Epithelial cell of prostate (primary cell): ENCODE measurements at regions not wholly inside any gene's neighbourhood (a gene's known extent, or its start where the extent isn't known, plus 50 kb on each side); places are given as distances from the start of the nearest gene placed in this dataset.
A peak's percentile ranks its signal among the peaks of the same experiment; 100 is the strongest.

Experiments used
- DNase-seq: peaks from one replicate; pipeline ENCODE4 v3.0.0-alpha.2; 2011; ENCODE audit warnings: low read depth, low spot score
- H3K27ac ChIP-seq: fragments of 450-650 bp; 2 replicates; pipeline ENCODE4 v1.5.1; 2017; ENCODE audit warnings: mild to moderate bottlenecking

DNA sequence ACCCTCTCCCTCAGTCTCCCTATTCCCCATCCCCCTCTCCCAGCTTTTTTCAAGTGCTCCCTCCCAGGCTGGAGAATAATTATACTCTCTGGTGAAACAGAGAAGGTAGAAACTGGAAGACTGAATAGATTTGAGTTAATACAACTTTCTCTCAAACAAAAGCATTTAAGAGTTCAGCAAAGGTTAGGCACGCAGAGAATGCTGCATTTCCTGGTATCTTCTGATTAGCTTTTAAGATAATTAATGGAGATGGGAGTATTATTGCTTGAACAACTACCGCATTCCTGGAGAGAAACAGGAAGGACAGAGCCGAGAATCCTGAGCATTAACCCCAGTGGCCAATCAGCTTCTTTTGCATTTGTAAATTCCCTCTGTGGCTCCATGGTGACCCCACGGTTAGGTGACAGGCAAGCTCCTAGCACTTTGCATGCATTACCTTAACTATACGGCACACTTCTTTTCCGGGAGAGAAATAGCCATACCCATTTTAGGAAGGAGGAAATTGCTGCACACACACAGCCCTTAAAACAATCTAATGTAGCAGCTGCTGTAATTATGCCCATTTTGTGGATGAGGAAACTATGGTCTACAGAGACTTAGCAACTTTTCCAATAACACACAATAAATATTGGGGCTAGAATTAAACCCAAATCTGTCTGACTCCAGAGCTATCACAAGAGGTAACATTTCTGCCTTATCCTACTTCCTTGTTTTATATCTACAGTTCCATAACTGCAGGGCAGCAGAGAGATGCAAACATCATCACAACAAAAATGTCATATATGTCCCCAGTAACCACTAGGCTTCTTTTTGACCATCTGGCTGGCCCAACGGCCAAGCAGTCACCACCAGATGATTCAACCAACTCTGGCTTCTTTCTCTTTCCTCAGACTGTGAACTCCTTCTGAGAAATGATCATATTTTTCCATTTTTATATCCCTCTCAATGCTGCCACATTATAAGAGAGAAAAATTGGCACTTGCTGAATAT, 169.9 kb downstream of the CD24 start:
- H3K27ac ChIP-seq, result no peak overlapping the region
- no peak for DNase-seq

GRCh38 chr6:106803188-106803587, 171.3 kb downstream of the CD24 start:
- DNase-seq, result no peak
- H3K27ac ChIP-seq, result no peak overlapping the region

- DNase-seq, result no peak
- no peak overlapping the region for H3K27ac ChIP-seq
Observed at GRCh38 chr6:106802139-106802538, 172.4 kb downstream of the CD24 start.

DNA sequence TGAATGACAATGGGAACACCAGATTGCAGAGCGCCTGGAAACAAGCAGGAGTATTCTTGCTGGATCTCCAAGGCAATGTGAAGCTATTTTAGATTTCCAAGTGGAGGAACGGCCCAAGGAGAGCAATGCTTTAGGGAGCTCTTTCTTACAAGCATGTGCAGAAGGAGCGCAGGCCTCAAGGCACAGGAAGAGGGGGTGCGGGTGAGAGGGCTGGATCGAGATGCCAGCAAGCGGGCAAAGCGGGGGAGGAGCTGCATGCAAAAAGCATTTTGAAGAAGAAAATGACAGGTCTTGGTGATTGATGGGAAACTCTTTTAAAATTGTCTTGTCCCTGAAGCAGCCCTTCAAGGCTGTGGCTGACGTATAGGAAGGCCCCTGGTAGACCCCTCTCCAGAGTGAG, 171.9 kb downstream of the QRSL1 start:
- no peak overlapping the region for H3K27ac ChIP-seq
- no peak for DNase-seq

GRCh38 chr6:106800379-106800778, 171.0 kb downstream of the QRSL1 start:
- no peak for DNase-seq
- peak overlapping the region; percentile 85 for H3K27ac ChIP-seq

GRCh38 chr6:106799031-106799894, 169.9 kb downstream of the QRSL1 start:
- peak overlapping the region; percentile 85 for H3K27ac ChIP-seq
- DNase-seq, result peak; percentile 87

DNA sequence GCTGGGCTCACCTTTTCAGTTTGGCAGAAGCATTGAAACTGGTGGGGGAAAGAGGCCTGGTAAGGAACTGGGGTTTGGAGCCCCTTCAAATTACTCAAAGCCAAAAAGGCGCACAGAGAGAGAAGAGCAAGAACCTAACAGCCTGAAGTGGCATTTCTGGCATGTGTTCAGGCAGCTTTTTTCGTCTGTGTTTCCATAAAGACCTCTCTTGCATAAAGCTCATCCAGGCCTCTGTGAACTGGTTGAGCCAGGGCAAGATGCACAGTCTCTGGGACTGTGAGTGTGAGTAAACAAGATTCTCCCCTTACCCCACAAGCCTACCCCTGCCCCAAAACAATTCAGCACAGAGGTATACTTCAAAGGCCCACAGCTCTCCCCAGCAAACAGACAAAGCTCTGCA, 167.8 kb downstream of the QRSL1 start:
- H3K27ac ChIP-seq, result peak overlapping the region; percentile 85

GRCh38 chr6:106796781-106797180, 167.4 kb downstream of the QRSL1 start:
- peak overlapping the region; percentile 85 for H3K27ac ChIP-seq
- no peak for DNase-seq

More for the DNA sequence above, 167.8 kb downstream of the QRSL1 start:
- DNase-seq, result no peak

DNA sequence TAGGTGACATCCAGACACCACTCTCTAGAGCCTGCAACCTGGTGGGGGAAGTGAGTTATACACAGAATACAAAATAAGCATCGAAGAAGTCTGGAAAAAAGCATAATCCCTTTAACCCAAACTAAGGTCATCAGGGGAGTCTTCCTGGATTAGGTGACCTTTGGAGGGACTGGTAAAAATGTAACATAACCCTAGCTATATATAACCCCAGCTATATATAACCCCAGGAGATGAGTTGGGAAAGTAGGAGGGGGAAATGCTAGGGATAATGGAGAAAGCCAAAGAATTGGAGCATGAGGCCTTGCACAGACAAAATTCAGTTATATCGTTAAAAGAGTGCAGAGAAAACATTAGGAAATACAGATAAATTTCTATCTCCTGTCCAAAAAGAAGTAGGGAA, 164.8 kb downstream of the QRSL1 start:
- DNase-seq, result no peak
- H3K27ac ChIP-seq, result no peak overlapping the region

- H3K27ac ChIP-seq, result no peak overlapping the region
- no peak for DNase-seq
Observed at GRCh38 chr6:106792536-106793236, 163.3 kb downstream of the QRSL1 start.

- no peak for DNase-seq
Observed at GRCh38 chr6:106790935-106791334, 161.6 kb downstream of the QRSL1 start.

DNA sequence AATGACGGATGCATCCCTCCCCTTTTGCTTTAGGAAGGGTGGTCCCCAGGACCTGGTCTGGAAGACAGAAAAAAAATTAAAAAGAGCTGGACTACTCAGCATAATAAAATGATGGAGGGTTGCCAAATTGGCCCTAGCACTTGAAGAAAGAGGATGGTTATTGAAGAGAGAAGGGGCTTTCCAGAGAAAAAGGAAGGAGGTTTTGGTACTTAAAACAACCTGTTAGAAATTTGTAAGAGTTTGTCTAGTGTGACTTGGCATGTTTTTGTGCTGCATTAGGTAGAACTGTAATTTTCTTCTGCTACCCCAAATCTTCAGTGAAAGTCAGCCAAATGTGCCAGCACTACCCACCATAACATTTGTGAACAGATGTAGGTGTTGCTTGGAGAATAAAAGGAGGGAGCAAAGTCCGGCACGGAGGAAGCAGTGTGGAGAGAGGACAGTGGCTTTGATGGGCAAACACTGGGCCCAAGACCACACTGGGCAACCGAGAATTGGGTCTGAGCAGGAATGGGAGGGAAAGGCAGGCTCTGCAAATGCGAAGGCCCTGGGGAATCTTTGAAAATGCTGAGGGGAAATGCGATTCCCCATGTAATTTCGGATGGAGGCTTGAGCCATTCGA, 160.9 kb downstream of the QRSL1 start:
- no peak for DNase-seq
- no peak overlapping the region for H3K27ac ChIP-seq

More at GRCh38 chr6:106790935-106791334, 161.6 kb downstream of the QRSL1 start:
- no peak overlapping the region for H3K27ac ChIP-seq

DNA sequence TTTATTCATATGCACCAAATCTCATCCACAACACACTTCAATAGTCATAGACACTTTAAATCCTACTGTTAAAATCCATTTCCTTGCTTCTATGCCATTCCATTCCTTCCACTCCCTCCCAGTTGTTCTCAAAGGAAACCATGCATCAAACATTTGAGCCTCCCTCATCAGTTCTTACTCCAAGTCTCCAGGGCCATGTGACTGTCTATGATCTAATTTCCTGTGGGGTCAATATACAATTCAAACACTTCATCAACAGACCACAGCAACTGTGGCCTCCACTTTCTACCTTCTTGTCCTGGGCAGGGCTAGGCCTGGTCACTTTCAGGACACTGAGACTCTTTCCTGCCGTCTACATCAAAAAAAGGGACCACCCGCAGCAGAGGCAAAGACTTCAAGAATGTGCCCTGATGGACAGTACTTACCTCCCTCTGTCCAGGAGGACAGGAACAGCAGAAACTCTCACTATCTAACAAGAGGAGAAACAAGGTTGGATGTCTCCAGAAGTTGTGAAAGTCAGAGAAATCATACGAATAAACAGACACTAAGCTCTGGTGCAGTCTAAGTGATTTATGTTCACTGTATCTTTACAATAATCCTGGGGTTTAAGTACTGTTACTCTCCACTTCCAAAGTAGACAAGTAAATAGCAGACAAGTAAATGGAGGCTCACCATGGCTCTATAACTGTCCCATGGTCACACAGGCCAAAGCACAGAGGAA, 160.2 kb downstream of the QRSL1 start:
- H3K27ac ChIP-seq, result no peak overlapping the region
- DNase-seq, result no peak

DNA sequence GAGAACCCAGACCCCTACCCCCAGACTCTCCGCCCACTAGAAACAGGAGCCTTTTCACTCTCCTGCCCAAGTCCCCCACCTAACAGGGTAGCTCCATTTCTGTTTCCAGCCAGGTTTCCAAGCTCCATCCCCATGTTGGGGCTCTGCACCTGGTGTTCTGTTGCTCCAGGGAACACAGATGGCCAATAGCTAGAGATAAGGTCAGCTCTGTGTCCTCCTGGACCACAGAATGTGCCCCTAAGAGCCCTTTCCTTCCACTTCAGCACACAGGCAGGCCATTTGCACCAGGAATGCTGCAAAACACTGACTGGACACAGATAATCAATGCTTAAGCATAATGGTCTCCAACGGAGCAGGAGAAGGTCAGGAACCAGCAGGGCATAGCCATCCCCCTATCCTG, 159.4 kb downstream of the QRSL1 start:
- no peak overlapping the region for H3K27ac ChIP-seq
- no peak for DNase-seq

GRCh38 chr6:106787327-106788196, 158.2 kb downstream of the QRSL1 start:
- DNase-seq, result no peak

GRCh38 chr6:106785298-106785697, 155.9 kb downstream of the QRSL1 start:
- H3K27ac ChIP-seq, result no peak overlapping the region
- no peak for DNase-seq

More at GRCh38 chr6:106787327-106788196, 158.2 kb downstream of the QRSL1 start:
- no peak overlapping the region for H3K27ac ChIP-seq

DNA sequence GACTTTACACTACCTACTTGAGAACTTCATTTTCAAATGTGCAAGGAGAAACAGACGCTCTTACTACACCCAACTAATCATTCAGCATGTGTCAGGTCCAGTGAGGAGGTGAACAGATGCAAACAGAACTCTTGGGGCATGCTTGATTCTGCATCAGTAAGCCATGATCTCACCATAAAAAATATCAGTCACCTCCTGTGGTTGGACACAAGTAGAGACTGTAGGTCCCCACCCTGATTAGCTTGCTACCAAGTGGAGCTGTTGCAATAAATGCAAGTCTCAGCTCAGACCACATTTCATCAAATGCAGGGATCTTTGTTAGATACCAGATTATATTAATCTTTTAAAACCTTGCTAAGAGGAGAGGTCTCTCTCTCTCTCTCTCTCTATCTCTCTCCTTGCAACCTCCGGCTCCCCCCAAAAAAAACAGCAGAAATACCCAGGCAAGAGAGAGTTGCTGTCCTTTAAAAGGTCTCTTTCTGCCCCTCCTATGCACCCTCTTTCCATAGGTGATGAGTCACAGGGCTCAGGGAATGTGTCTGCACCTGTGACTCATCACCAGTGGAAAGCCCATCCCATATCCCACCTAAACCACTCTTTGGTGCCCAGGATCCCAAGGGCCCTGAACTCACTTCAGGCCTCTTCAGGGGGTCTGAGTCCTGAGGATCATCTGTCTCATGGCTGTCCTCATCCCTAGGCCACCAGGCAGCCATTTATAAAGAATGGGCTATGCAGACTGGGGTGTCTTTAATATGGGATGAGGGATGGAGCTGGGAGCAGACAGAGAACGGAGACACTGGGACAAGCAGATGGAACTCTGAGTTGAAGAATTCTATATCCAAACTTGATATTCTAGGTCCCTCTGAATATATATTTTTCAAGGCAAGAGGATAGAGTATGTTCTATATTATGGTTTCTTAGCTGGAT, 154.5 kb downstream of the QRSL1 start:
- peak overlapping the region; percentile 54 for H3K27ac ChIP-seq
- DNase-seq, result peak; percentile 67
